Esophagus squamous epithelium (tissue), 4 donors: ENCODE measurements at regions not wholly inside any gene's neighbourhood (a gene's known extent, or its start where the extent isn't known, plus 50 kb on each side); places are given as distances from the start of the nearest gene placed in this dataset.

ENCODE experiments used
- CTCF ChIP-seq, 6 experiments: fragments of 450-650 bp in 4 of 6; fragments of 200-600 bp in 2 of 6; sonication (generic) in 2 of 6; IDR thresholded peaks; one replicate each; pipeline ENCODE4 v1.5.1; 2016 to 2019; ENCODE audit warnings: antibody characterized with exemption in 6 of 6, mild to moderate bottlenecking in 4 of 6, moderate library complexity in 4 of 6
- POLR2A ChIP-seq, 4 donors: fragments of 450-650 bp; IDR thresholded peaks; one replicate each; pipeline ENCODE4 v1.6.1; 2017; ENCODE audit warnings: antibody characterized with exemption in 4 of 4, mild to moderate bottlenecking in 4 of 4, moderate library complexity in 3 of 4

DNA sequence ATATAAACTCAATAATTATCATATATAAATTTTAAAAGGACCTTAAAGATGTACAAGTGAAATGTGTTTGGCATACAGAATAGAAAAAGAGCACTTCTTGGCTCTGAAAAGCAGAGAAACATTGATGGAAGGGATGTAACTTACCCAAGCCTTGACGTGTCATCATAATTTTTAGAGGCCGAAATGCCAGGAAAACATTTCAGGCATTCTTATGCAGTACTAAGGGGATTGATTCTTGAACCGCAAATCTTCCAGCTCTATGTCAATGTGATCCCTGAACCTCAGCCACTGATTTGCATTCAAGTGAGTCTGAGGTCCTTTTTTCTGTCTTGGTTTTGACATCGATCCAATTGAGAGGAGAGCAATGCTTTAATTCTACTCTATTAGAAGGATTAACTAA lies 97.8 kb downstream of the CLDN1 start:
- TF ChIP-seq CTCF (IDR thresholded peaks at IDR 0.05) (no peak), POLR2A (IDR thresholded peaks at IDR 0.05) (no peak)
